ENCODE measurements at regions not wholly inside any gene's neighbourhood (a gene's known extent, or its start where the extent isn't known, plus 50 kb on each side); places are given as distances from the start of the nearest gene placed in this dataset.

GRCh38 chr4:153034681-153035080, 98.6 kb downstream of the FHDC1 start:
- DNase-seq (ENCODE audit: low read depth): no peak

GRCh38 chr4:153036931-153037482, 100.9 kb downstream of the FHDC1 start:
- no peak for DNase-seq (ENCODE audit: low read depth)

GRCh38 chr4:153038623-153039311, 102.6 kb downstream of the FHDC1 start:
- DNase-seq (ENCODE audit: low read depth): no peak

GRCh38 chr4:153039542-153040185, 103.5 kb downstream of the FHDC1 start:
- no peak for DNase-seq (ENCODE audit: low read depth)

GRCh38 chr4:153040677-153041076, 104.6 kb downstream of the FHDC1 start:
- no peak for DNase-seq (ENCODE audit: low read depth)

GRCh38 chr4:153044036-153044435, 107.9 kb downstream of the FHDC1 start:
- DNase-seq (ENCODE audit: low read depth): no peak

- no peak for DNase-seq (ENCODE audit: low read depth)
Measured at GRCh38 chr4:153045111-153045982, 109.2 kb downstream of the FHDC1 start.

- DNase-seq (ENCODE audit: low read depth): no peak
Measured at GRCh38 chr4:153058671-153059060, 122.5 kb downstream of the FHDC1 start.

- DNase-seq (ENCODE audit: low read depth): no peak
Measured at GRCh38 chr4:153060196-153060595, 124.1 kb downstream of the FHDC1 start.

GRCh38 chr4:153061971-153062370, 125.8 kb downstream of the FHDC1 start:
- no peak for DNase-seq (ENCODE audit: low read depth)

- DNase-seq (ENCODE audit: low read depth): no peak
Measured at GRCh38 chr4:153062652-153063168, 126.6 kb downstream of the FHDC1 start.

GRCh38 chr4:153063490-153063889, 127.4 kb downstream of the FHDC1 start:
- no peak for DNase-seq (ENCODE audit: low read depth)

GRCh38 chr4:153064571-153064970, 128.4 kb downstream of the FHDC1 start:
- no peak for DNase-seq (ENCODE audit: low read depth)

- no peak for DNase-seq (ENCODE audit: low read depth)
Measured at GRCh38 chr4:153065276-153065675, 129.2 kb downstream of the FHDC1 start.

- DNase-seq (ENCODE audit: low read depth): no peak
Measured at GRCh38 chr4:153067376-153067775, 131.3 kb downstream of the FHDC1 start.

GRCh38 chr4:153068751-153069150, 132.6 kb downstream of the FHDC1 start:
- no peak for DNase-seq (ENCODE audit: low read depth)

- DNase-seq (ENCODE audit: low read depth): no peak
Measured at GRCh38 chr4:153071958-153072598, 132.2 kb upstream of the TRIM2 start.

GRCh38 chr4:153072661-153073060, 131.6 kb upstream of the TRIM2 start:
- DNase-seq (ENCODE audit: low read depth): no peak

GRCh38 chr4:153074486-153074885, 129.8 kb upstream of the TRIM2 start:
- no peak for DNase-seq (ENCODE audit: low read depth)

GRCh38 chr4:153074936-153075630, 129.2 kb upstream of the TRIM2 start:
- no peak for DNase-seq (ENCODE audit: low read depth)

GRCh38 chr4:153075836-153076518, 128.3 kb upstream of the TRIM2 start:
- no peak for DNase-seq (ENCODE audit: low read depth)

All from stimulated activated CD8-positive, alpha-beta memory T cell treated with anti-CD3 and anti-CD28 coated beads, Interleukin-7, amount 100 ng/mL, for 24 hours (primary cell).